NCI-H2196 treated with DMSO at 0.1 percent for 48 hours (cell line): ENCODE measurements at regions not wholly inside any gene's neighbourhood (a gene's known extent, or its start where the extent isn't known, plus 50 kb on each side); places are given as distances from the start of the nearest gene placed in this dataset.
A peak's percentile ranks its signal among the peaks of the same experiment; 100 is the strongest.

Experiments used
- DNase-seq: peaks from one replicate; lab custom pipeline; 2025; ENCODE audit not compliant: unreplicated experiment; lab: John Stamatoyannopoulos, UW

DNA sequence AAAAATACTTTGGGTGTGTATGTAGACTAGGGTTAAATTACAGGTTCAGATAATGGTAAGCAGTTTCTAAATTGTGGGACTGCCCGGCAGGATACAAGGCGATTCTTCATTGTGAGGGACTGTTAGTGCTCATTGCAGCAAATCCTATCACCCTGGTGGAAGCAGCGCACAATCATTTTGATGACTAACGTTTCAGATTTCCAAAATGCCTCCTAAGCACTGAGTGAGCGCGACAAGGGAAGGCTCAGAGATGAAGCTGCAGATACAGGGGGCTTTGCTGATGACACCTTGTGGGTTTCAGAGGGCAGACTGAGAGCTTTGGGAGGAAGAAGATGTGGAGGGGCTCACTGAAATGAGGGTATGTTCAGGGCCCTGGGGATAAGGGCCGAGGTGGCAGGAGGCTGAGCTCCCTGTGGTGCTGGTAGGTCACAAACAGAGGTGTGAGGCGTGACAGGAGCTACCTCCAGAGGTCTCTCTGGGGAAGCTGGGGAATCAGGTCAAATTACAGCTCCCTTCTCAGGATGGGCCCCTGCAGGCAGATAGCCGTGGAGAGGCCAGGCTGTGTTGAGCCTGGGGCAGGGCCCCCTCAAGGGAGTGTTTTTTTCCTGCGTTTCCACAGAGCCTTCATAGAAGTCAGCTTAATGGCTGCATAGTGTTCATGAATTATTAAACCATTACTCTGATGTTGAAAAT, 84.5 kb upstream of the FYN start:
- no peak for DNase-seq

DNA sequence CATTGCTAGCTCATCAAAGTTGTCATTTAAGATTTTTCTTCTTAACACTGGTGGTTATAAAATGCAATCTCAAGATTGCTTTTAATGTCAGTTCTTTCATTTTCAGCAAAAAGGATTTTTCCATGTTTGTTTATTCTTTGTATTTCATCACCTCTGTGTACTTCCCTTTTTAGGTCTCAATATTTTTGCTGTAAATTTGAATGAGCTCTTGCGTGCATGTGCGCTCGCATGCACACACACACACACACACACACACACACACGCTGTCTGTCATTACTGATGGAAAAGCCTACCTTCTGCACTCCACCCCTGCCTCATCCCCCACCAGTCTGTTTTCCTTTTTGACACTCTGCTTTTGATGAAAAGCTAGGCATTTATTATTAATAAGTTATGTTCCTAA, 85.3 kb upstream of the FYN start:
- no peak for DNase-seq

DNA sequence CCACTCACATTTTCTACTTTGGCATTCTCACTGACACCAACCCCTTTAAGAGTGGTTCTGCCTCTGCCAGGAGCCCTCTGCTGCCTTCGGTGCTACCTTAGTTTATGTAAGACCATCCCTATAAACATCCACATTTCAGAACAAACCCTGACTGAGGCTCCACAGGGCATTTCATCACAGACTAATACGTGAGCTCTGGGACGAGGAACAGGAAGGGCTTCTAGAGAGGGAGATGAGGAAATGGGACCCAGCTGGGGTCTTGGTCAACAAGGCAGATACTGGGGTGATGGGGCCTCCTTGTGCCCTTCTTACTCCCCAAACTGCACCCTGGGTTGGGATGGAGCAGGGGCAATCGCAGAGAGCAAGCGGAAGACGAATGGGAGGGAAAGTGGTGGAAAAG, 86.5 kb upstream of the FYN start:
- DNase-seq: no peak

DNA sequence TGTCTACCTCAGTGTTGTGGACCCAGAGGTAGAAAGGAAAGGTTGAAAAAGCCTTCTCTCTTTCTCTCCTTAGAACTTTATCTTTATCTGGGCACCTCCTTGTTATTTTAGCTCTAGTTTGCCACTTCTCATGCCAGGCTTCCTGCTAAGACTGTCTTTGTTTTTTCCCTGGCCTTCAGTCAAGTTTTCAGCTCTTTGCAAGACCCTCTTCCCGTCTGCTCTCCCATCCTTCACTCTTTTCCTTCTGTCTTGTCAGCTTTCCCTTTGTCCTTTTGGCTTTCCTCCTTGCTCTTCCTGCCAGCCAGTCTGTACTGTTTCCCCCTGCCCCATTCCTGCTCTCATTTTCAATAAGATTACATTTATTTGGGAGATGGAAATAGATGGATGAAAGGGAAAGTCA, 86.8 kb upstream of the CCN6 start:
- no peak for DNase-seq

DNA sequence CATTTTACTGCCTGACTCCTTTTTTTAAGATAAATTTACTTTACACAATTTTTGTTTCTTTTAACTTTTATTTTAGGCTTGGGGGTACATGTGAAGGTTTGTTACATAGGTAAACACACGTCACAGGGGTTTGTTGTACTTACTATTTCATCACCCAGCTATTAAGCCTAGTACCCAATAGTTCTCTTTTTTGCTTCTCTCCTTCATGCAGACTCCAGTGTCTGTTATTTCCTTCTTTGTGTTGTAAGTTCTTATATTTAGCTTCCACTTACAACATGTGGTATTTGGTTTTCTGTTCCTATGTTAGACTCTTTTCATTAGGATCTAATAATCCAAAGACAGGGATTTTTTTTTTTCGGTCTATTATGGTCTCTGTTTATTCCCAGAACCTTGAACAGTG, 83.5 kb upstream of the CCN6 start:
- DNase-seq: no peak

DNA sequence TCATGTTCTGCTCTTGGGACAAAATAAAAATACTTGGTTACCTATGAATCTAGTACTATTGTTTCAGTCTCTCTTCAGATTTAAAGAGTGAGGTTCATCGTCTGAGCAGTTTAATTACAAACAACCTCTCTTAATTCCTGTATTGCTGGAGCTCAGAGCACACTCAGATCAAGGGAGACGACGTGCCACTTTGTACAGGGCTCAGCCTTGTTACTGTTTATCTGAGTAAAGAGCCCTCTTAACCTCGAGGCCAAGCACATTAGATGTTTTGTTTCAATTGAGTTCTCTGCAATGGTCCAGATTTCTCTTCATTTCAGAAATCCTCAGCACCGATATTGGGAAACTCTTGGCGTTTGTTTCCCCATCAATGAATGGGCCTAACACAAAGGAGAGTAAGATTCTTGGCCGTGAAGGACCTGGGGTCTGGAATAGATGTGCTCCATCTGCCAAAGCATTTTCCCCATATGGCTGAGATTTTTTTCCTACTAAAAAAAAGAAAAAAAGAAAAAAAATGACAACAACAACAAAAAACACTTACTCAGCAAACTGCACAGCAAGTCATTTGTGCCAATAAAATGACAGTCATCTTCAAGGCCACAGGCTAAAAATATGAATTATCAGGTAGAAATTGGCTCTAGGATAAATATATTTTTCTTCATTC, 82.6 kb upstream of the CCN6 start:
- DNase-seq: no peak

DNA sequence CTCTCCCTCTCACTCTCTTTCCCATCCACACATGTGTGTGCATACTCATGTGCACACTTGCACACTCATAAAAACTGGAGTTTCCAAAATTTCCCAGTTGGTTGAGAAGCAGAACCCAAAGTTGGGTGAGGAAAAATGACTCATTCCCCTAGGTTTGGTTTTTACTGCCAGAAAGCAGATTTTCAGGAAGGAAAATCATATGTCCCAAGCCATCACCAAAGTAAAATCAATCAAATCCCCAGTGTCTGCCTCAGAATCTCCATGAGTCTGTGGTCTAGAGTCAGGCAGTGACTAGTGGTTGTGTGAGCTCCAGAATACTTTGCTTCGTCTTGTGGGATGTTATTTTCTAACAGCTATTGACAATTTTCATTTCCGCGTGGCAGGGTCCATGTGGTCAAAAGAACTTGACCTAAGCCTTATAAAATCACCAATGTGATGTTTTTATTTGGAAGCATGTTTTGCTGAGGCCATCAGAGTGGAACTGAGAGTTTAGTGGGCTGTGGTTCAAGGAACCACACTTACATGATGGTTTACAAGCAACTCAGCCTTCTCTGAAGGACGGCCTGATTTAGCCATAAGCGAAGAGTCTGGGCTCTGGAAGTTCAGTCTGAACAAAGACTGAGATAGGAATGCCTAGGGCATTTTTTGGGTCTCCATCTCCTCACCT, 81.9 kb upstream of the CCN6 start:
- DNase-seq: no peak

DNA sequence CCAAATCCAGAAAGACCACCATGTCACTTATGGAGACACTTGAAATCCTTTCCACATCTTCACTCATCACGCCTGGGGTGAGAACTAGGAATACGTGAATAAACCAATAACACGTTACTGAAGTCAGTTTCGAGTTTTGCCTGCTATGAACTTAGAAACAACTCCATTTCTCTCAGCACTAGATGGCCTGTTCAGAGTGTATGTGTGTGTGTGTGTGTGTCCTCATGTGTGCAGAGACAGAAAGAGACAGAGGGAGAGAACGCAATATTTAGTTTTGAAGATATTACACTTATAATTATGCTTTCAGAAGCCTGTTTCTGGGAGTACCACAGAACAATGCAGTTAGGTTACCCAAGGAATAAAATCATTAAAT, 81.2 kb upstream of the CCN6 start:
- no peak for DNase-seq

DNA sequence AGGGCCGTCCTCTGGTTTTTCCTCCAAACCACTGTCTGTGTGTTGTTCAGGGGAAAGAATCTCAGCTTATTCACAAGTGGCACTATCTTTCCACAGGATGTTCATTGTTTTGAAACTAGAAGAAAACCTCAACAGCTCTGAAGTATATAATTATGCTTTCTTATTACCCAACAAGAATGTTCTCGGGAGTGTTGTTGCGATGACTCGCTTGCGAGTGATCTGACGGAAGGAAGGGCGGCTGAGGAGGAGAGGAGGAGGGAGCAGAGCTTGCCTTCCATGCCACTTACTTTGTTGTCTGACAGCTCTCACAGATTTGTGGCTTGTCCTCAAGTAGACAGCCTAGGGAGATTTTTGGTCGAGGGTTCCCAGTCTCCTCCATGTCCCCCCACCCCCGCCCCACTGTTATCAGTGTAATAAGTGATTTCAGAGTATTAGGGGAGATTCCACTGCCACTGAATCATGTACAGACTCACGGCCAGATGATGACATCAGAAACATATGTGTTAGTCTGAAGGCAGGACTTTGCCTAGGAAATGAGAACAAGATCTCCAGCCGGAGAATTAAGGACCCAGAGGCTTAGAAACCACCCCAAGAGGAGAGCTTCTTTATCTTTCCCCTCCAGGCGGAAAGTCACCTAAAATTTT, 80.7 kb upstream of the CCN6 start:
- DNase-seq: no peak

DNA sequence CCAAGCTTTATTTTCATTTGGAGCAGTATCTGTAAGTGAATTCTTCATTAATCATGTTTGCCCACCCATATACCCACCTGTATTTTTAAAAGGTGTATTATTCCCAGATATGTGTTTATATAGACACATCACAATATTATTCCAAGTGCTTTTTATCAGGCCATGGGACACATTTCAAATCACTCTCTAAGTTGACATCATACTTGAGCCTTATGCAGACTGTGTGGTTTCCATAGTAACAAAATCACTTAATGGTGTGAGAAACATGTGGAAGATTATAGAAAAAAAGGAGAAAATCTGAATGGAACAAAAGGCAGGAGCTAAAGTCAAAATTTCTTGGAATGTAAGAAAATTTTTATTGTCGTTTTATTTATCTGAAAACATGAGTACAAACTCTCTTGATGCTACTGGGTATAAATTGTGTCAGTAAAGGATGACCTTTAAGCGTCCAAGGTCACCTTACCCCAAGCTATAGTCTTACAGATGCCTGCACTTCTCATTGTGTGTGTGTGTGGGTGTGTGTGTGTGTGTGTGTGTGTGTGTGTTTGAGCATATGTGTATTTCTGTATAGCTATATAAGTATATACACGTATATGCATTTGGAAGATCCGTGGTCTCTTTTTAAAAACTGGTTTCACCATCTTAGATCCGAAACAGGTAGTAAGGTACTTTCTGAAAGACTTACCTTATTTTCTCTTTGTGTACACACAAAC, 79.8 kb upstream of the CCN6 start:
- no peak for DNase-seq

DNA sequence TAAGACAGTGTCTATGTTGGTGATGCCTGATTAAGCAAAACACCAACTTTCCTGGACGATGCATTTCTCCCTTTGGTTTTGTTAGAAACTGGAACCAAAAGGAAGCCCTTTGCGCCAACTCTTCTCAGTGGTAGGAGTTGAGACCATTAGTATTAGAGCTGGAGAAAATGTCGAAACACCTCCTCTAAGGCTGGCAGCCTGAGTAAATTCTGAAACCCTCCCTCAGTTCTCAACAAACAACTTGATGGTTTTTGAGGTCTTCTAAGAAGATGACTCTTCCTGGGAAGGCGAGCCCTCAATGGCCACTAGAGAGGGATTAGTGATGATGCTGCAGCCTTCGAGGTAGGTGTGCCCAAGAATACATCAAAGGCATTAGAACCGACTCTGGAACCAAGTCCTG, 78.4 kb upstream of the CCN6 start:
- no peak for DNase-seq

DNA sequence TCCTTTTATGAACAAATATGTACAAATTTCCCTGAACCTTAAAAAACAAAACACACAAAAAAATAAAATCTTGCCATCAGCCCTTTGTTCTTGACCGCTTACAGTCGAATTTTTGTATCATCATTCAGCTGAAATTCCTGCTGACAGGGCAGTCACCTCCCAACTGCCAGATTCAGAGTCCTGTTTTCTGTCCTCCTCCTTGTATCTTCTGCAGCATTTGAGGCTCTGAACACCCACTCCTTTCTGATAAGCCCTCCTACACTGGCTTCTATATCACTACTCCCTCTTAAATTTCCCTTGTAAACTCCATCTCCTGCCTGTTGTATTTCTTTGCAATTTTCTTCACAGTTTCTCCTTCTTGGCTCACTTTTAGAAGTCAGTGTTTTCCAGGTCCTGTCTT, 77.8 kb upstream of the CCN6 start:
- no peak for DNase-seq

DNA sequence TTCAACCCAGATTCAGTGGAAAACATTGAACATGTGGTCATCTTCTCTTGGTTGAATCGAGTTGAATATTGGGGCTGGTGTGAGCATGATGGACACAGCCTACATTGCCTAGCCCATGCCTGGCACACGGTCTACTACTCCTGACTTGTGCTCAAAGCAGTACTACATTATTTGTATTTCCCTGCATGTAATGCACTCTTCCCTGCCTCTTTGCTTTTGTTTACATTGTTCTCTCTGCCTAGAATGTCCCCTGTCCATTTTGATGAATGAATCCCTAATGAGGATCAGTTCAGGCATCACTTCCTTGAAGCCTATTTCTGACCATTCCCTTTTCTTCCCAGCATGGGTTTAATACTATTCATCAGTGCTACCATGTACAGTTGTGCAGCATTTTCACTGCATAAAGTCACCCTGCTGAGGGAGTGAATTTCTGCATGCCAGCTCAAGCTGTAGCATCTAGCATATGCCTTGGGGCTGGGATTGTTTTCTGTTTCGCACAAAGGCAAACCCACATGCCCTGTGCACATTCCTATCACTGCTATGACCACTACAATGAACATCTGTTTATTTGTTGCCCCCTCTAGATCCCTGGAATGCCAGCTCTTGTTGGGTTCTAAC, 75.3 kb upstream of the CCN6 start:
- no peak for DNase-seq

DNA sequence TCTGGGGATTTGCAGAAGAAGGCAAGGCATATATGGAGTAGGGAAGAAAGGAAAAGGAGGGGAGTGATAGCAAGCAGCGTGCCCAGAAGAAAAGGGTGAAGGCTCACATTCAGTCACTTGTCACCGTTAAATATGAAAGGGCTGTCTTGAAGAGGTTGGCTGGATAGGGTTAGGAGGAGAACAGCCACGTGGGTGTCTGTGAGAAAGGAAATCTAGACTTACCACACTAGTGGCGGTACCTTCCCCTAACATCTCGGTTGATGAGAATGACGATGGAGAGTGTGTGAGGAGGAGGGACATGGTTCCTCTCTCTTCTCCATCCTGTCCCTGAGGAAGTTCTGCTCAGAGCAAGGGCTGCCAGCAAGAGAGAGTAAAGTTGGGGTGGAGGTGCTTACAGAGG, 74.3 kb upstream of the CCN6 start:
- no peak for DNase-seq

DNA sequence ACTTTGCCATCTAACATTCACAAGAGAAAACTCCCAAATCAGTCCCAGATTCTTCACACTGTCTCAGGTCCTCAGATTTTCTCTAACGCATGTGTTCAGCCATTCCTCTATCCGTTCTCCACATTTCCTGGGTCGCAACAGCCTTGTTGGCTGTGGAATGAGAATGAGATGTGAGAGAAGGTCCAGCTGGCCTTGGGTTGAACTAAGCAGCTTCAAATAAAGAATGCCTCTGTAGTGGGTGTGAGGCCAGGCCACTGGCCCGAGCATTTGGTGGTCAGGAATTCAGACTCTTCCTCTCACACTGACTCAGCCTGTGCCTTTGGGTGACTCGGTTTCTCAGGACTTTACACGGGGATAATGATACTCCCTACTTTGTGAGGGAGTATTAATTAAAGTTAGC, 73.8 kb upstream of the CCN6 start:
- DNase-seq: no peak

DNA sequence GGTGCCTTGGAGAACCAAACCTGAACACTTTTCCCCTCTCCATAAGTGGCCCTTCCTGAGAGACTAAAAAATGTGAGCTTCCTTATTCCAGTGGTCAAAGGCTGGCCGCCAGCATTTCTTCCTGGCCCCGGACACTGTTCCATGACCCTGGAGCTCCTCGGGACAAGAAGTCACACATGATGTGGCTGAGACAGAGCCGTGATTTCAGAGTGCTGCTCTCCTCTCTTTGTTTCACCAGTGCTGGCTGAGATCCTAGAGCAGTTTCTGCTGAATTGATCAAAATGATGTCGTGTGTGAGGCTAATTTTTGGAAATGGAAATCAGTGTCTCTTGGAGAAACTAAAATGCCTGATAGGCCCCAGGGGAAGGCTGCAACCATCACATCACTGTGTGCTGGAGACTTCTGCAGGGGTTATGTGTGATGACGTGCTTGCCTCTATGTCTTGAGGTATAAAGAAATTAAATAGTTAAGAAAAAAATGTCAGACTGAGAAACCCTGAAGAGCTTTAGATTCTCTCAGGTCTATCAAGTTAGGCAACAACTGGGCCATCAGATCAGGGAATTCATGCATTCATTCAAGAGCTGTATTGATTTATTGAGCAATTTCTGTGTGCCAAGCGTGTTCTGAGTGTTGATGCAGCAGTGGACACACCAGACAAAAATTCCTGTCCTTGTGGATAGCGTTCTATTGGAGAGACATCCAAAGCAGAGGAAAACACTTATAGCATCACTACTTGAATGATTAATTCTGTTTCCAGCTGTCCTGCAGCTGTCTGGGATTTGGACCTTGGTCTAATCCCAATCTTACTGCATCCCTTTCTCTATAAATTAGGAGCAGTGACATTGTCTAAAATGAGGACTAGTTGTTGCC, 72.7 kb upstream of the CCN6 start:
- no peak for DNase-seq

DNA sequence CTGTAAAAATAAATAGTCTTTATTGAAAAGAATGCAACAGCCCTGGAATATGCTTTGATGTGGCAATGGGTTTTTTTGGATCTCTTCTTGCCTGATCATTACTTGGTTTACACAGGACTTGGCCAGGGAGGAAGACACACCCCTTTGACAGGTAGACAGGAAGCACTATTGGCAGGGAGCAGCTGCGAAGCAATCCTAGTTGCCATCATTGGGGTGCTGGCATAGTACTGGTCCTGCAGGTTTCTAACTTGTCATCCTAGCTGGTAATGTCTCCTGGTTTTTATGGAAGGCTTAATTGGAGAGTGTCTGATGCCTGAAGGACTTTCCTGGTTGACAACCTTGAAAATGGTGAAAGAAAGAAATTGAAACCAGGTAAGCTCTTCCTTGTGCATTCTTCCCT, 71.2 kb upstream of the CCN6 start:
- DNase-seq: peak; percentile 17

DNA sequence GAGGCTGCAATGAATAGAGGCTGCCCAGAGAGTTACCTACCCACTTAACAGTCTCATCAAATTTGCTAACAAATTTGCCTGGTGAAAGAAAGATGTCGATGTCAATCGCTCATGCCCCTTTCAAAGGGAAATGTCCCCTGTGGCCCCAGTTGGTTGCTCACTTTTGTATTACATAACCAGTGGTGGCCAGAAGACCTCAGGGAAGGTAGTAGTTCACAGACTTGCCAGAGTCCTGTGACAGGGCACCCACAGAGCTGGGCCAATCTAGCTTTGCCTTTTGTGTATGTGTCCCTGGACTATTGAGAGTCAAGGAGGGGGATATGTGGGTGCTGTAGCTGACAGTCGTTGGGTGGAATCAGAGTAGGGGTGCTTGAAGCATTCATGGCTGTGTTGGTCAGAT, 70.7 kb upstream of the CCN6 start:
- no peak for DNase-seq

DNA sequence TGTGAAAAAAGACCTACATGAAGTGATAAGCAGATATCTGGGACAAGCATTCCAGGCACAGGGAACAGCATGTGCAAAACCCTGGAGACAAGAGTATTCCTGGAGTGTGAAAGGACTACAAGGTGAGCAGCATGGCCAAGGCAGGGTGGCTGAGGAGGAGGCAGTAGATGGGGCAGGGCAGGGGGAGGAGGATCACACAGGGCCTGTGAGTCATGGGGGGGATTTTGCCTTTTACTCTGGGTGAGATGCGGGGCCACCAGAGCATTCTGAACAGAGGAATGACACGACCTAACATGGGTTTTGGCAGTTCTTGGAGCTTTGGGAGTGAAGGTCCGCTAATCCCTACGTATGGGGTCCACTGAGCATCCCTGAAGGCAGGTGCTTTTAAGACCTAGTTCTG, 69.8 kb upstream of the CCN6 start:
- no peak for DNase-seq

DNA sequence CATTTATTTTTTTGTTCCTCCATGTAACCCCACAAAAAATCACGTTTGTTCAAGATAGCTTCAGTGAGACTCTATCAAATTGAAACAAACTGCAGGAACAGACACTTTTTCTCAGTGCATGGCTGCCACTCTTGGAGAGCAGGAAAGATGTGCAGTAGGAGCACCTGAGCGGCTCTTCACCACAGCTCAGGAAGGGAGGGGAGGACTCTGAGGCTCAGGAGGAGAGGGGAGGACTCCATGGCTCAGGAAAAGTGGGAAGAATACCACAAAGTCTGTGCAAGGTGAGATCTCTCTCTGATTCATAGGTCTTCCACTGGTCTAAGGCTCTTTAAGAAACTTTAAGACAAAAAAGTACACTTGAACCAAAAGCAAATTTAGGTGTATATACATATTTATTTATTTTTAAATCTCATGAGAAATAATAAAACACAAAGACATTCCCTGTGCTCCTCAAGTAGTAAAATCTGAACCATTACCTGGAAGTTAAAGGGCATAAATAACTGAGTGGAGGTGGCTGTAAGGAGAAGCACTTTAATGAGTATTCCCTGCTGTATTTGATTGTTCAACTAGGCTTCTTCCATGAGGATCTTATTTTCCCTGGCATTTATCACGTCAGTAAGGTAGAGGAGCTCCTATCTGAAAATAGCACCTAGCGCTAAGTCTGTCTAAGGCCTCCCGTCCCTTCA, 69.2 kb upstream of the CCN6 start:
- no peak for DNase-seq
